Activated T-cell treated with anti-CD3 and anti-CD28 coated beads, Interleukin-2, amount 50 U/mL, for 1 hour (primary cell): ENCODE measurements at regions not wholly inside any gene's neighbourhood (a gene's known extent, or its start where the extent isn't known, plus 50 kb on each side); places are given as distances from the start of the nearest gene placed in this dataset.
"Not testable (repeated sequence)": the region's sequence is repeated elsewhere in the genome, so short reads cannot be mapped to it uniquely, and the experiment has no call there.

ENCODE experiments used
- DNase-seq: peaks from one replicate; pipeline ENCODE4 v3.0.0-alpha.2; 2020

DNA sequence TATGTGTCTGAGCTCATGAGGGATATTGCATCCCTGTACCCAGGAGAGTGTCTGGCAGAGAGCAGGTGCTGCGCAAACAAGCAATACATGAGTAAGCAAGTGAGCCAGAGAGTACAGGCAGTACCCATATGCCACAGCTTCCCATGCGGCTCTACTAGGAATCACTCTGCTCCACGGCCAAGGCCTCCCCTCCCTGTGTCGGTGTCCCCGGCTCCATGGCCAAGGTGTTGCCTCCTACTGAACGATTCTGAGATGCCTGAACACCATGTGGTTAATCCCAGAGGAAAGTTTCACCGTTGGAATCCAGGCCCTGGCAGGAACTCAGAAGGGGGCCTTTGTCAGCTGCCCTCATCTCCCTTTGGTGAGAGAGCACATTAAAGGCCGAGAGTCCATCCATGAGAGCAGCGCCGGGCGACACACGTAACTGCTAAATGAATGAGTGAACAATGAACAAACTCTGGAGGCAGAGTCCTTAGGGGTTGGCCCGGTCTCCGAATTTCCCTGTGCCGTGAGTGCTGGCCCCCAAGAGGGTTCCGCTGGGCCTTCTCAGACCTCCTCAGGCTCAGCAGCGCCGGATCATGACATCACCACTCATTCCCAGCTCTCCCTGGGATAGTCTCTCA, 136.0 kb upstream of the FAM20C start:
- no peak for DNase-seq

DNA sequence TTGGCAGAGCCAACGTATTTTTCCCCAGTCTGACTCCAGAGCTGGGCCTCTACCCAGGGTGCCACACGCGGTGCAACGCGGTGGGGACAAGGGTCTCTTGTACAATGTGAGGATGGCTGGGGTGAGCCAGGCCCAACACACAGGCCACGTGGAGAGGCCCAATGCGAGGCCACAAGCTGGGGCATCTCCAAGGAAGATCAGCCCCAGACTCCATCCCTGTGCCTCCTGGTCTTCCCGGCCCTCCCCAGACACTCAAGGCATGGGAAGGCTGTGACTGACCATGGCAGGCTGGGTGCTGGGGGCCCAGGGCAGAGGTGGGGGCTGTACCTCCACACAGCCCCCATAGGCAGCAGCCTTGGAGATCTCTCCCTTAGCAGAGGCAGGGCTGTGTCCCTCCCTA, 135.3 kb upstream of the FAM20C start:
- no peak for DNase-seq

DNA sequence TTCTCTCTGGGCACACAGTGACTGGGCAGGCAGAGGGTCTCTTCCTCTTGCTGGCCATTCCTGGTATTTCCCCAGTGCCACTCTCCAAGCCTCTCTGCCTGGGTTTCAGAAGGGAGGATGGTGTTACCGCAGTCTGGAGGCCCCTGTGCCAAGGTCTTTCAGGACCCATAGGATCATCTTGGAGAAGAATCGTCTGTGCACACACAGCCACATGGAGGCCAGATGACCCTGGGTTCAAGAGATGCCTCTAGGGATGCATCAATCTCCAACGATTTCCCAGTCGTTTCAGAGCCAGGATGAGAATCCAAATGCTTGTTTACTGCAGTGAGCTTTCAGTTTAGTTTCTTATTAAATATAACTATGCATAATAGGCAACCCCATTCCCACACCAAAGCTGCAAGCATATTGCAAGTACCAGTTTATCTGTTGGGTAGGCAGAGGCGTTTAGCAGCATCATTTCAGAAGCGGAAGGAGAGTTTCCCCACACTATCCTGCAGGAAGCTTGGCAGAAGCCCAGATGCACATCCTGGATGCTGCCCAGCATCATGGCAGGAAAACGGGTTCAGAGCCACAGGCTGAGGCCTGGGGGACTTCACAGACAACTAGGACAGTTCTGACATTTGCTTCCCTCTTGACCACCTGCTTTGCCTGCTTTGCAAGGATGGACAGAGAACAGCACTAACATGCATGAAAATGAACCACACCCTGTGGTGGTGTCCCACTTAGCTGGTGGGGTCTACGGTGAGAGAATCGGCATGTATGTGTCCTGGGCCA, 134.7 kb upstream of the FAM20C start:
- DNase-seq, result no peak

DNA sequence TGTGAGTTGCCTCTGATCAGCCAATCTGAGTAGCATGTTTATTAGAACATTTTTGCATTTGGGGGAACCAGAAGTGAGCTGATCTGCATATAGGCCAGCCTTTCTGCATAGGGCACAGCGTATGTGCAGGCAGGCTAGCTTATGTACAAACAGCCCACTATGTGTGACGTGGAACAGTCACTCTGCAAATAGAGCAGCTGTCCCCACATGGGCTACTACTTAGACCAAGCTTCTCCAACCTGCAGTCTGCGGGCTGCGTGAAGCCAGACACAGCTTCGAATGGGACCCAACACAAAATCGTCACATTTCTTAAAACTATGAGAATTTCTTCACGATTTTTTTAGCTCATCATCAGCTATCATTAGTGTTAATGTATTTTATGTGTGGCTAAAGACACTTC, 134.1 kb upstream of the FAM20C start:
- DNase-seq, result no peak

DNA sequence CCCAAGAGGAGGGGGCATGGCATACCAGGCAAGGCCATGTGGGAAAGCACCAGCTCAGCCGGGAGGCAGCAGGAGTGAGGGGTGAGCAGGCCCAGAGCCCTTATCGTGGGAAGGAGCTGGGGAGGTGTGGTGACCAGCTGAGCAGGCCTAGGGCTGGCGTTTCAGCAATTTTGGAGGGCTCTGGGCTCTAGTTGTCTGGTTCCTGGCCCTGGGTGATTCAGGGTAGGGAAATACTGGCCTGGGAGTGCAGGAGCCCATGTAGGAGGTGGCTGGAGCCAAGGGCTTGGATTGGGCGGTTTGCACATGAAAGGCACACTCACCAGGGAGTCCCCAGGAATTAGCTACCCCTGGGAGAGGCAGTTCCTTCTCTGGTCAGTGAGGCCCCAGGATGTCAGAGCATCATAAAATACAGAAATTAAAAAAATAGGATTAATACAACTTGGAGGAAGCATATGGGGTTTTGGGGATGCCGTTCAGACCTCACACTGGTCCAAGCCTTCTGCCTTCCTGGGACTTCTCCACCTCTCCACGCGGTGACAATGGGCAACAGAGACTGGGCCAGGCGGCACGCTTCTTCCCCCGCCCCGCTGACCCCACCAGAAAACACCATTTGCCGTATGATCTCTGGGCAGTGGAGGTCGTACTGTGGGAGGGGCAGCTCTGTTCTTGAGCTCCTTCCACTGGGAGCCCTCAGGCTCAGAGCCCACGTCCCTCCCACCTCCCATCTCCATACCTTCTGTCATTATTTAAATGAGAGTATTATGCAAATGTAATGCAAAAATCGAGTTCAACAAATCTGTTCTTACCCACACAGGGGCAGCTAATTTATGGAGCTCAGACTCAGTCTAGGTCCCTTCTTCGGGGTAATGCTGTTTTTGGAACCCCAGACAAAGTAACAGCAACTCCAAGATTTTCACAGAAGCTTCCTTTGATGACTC, 133.0 kb upstream of the FAM20C start:
- DNase-seq, result no peak

DNA sequence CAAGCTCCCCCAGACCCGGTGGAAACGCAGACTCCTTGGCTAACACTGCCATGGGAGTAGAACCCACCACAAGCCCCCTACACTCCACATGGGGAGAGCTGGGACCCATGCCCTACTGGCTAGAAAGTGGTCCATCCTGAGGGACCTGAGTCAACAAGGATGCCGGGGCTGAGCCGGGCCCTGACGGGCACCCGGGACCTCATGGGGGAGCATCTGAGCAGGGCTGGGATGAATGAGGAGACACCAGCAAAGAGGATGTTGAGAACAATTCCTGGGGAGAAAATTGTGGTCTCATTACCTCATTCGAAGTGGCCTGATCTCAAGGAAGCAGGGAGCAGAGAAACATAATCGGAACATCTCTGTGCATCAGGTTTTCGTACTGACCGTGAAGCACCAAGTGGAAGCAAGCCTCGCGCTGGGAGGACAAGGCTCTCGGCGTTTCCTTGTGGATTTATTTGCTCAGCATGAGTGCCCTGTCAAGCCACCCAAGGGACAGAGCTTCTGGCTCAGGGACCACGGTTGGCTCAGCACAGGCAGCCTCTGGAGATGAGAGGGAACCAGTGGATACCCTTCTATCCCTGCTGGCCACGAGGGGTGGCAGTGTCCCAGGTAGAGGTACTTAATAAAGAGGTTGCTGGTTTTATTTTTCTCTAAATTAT, 132.2 kb upstream of the FAM20C start:
- no peak for DNase-seq

DNA sequence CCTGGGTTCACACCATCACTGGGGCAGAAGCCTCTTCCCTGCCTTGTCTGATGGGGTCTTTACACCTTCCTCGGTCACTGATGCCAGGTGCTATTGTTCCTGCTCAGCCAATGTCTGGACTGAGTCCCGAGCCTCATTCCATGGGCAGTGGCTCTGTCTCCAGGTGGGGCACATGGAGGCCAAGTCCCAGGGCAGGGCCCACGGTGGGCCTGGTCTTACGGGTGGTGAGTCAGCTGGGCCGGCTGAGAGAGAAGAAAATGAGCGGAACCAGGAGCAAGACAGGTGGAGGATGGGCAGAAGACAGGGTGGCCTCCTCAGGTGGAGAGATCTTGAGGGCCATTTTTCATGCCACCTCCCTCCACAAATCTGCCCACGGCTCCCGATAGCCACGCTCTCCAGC, 131.7 kb upstream of the FAM20C start:
- no peak for DNase-seq

DNA sequence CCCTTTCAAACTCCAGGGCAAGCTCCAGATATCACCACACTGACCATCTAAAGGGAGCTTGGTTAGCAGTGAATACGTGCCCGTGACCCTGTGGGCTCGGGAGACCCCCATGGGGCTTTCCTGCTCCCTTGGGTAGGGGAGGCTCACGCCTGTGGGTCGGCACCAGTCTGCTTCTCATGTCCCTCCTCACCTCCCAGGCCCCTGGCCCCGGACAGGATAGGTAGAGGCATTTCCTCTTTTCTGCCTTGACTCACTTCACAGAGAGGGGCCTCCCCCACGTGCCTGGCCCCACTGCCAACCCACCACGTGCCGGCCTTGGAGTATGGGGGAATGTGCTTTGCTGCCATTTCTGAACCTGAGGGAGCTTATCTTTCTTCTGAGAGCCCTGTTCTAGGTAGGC, 131.3 kb upstream of the FAM20C start:
- DNase-seq, result no peak

DNA sequence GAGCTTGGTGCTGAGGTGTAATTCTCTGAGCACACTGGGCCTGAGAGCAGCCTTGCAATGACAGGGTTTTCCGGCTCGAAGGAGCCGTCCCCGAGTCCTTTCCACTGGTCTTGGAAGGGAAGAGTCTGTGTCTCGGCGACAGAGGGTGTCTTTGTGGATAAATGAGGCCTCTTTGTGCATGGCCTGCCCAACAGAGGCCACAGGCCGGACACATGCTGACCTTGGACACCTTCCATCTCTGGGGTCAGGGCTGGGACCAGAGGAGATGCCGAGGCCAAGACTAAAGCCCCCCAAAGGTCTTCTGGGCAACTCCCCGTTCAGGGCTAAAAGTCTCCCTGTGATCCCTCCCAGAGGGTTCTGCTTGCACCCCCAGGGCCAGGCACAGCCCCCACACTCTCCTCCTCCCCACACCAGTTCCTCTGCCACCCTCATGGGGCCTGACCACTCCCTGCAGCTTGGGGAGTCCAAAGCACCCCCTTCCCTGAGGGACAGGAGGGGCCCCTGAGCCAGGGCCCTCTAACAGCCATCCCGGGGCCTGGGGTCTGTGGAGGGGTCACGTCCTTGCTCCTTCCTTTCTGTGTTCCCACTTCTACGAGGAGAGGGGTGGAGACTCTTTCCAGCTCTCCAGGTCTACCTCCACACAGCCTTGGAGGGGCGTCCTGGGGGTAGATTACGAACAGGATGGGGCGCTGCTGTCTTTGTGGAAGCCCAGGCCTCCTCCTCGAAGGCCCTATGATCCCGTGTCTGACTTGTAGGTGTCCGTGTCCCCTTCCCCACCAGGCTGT, 130.6 kb upstream of the FAM20C start:
- DNase-seq, result no peak

DNA sequence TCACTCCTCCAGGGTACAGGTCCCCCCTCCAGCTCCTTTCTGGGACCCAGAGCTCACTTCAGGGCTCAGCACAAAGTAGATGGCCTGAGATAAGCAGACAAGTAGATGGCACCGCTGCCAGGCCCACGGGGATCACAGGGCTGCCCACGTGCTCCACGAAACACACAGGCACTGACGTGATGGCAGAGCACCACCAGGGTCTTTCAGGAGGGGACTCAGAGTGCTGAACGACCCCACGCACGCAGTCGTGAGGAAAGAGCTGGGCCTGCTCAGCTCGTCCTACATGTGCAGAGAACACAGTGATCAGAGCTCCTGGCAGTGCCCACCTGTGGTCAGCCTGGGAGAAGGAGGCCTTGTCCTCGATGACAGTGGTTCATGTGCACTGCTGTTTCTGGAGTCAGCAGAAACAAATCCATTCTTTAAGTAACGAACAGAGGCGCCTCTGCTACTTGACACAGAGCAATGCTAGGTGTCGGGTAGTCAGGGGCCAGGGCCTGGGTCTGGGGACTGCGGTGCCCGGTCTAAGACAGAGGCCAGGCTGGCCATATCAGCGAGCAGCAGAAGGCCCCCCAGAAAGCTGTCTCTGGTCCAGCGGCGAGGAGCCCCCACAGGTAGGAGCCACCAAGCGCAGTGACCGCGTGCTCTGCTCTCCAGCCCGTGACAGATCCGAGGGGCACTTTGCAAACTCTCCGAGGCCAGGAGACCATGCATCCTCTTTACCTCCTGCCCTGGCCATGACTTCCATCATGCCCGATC, 129.8 kb upstream of the FAM20C start:
- DNase-seq, result no peak

DNA sequence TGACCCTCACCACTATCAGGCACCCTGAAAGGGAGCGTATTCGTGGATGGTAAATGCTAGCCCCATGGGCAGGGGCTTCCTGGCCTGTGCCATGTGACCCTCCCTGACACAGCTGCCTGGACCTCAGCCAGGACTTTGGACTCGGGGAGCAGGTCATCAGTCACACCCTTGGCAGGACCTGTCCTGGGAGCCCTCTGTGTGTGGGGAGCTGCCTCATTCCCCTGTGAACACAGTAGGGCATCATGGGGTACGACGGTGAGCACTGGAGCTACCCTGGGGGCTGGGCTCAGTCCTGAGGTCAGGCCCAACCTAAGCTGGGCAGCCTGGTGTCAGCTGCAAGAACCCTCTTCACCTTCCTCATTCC, 129.3 kb upstream of the FAM20C start:
- no peak for DNase-seq

DNA sequence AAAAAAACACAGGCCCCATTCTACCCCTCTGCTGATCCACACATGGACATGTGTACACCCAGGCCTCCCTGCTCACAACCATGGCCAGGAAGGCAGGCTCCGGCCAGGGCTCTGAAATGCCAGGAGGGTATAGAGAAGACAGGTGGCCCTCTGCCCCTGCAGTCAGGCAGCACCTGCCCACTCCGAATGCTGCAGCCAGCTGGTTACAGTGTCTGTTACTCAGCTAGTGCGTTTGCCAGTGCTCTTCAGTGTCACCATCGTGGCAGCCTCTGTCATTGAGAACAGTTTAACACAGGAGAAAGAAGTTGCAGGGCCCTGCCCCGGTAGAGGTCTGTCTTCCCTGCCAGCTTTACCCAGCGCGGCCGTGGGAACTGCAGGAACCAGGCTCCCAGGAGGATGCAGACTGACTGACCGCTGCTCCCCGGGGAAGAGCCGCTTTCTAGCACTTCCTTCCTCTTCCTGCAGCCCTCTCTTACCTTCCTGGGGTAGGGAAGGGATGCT, 128.8 kb upstream of the FAM20C start:
- DNase-seq, result no peak

DNA sequence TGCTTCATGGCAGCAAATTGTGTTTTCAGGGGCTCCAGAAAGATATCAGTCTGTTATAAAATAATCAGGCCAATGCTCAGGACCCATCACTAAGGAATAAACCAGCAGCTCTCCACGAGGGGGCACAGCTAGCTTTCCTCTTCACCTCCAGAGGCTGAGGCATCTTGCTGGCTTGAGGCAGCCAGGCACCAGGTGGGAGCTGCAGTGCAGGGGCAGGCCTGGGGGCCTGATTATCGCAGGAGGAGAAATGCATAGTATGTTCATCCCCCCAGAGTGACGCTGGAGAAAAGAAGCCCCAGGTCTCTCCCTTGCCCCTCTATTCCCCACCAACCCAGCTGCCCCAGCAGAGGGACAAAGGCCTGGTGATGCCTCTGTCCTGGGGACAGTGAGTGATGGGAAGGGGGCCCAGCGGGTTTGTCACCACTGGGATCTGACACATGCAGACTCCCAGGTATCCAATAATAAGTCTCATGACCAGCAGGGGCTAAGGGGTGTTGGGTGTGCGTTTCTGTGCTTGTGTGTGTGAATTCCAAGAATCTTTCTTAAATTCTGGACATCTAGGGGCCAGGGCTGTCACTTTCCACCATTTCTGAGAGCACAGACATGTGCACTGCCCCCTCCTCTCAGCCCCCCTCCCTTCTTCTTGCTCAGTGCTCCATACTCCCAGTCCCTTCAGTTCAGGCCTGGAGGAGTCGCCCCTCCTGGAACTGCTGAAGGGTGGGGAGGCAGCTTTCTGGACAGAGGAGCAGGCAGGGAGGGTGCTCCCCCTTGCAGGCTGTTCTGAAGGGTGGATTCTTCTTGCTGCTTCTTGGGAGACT, 128.1 kb upstream of the FAM20C start:
- DNase-seq, result no peak

DNA sequence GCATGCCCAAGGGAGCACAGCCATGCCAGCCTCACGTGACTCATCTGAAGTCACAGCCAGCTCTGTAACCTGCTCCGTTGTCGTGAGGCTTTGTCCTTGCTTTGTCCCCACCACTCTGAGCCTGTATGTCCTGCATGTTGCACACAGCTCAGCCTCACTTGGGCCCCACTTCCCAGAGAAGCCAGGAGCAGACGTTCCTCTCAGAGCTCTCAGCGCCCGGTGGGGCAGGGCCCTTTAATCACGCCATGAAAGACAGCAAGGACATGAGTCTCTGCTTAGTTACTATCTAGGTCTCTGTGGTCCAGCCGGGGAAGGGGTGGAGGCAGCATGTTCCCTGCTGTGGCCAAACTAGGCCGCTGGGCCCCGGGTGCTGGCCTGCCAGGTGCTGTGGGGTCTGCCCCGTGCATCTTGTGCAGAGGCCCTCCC, 127.4 kb upstream of the FAM20C start:
- no peak for DNase-seq

DNA sequence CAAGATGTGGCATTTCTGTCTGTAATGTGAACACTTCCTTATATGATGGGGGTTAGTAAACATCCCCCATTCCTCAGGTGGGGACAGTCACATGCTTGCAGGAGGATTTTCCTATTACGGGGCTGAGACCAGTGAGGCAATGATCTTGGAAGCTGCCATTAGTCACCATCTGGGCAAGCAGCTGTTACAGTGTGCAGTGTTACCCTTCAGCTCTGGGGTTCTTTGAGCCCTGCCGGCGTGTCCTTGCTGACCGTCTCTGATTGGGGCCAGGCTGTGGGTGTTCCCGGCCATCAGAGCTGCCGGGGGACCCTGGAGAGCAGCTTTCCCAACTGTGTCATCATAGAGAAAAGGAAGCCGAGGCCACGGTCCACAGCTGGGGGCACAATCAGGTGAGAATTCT, 126.8 kb upstream of the FAM20C start:
- DNase-seq, result no peak

DNA sequence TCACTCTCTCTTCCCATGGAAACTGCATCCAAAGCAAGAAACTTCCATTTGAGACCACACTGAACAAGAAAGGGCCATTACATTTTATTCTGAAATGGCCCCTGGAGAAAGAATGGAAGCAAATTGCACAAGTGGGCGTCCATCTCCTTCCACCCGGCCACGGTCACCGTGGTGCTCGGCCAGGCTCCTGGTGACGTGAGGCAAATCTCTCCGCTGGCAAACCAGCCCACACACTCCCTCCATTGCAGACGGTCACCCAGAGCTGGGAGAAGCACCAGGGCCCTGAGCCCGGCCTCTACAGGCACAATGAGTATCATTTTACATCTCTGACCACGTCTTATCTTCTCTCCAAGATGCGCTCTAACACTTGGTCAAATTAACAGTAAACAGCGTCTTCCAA, 126.1 kb upstream of the FAM20C start:
- DNase-seq, result no peak

DNA sequence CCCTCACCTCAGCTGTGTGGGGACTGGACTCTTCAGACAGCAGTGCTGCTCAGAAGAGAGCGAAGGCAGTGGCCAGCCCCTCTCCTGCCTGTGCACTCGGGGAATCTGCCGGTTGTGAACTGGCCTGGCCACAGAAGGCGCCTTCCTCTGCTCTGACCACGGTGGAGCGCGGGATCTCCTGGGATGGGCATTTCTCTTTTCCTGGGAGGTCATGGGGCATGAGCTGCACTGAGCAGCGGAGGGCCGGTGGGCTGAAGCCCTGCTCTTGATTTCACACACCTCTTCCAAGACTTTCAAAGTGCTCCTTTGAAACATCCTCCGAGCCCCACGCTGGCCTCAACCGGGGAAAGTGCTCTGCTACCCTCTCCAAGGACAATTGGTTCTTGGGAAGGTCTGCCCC, 125.6 kb upstream of the FAM20C start:
- no peak for DNase-seq

DNA sequence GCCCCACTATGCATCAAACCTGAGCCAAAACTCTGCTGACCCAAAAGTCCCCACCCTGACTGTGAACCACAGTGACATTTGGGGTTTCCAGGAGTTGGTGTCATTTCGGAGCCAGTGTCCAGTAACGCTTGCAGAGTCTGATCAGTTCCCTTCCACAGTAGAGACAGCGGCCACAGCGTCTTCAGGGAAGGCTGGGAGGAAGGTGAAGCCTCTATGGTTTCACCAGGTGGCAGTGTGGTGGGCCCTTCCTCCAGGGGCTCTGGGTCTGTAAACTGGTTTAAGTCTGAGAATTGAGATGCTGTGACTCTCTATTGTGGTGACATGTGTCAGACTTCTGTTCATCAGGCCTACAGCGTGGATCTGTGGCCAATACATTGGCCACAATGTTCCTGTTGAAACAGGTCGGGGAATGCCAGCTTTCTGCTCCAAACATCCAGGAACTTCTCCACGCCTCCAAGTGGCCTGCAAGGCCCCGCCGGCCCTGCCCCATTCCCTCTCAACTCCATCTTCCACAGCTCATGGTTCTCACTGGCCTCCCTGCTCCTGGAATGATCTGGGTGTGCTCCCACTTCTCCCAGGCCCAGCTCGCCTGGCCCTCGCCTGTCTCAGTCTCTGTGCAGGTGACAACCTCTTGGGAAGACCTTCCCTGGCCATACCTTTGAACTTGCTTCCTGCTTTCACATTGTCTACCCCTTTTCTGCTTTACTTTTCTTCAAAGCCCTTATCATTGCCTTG, 124.5 kb upstream of the FAM20C start:
- DNase-seq, result no peak

DNA sequence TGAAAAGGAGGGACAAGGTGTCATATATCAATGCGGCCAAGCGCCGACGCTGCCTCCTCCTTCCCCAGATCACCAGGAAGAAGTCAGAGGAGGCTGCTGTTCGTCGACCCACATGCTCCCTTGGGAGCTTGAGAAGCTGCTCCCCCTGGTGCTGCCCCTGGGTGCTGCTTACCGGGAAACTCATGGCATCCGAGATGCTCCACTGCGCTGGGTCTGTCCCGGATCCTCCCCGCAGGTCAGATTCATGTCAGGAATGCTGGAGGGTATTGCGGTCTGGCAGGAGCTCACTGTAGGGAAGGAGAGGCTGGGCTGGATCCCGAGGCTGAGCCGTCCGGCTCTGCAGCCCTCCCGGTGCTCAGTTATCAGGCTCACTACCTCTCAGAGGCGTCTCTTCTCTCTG, 123.7 kb upstream of the FAM20C start:
- DNase-seq, result no peak

DNA sequence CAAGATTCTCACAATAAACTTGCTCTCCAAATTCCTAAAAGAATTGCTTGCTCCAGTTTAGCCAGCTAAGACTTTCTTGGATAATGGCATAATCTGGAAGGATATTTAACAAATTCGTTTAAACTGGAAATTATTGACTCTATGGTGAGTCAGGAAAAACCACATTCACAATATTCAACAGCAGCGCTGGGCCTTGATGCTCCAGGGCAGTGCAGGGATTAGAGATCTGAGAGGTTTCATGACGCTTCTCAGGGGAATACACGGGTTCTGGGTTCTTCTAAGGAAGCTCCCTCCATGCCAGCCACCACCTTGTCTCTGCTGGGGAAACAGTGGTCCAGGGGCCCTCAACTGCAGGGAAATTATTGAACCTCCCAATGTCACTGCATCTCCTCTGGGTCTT, 123.3 kb upstream of the FAM20C start:
- not testable (repeated sequence) for DNase-seq
